Hindlimb muscle (tissue), 1 donor: ENCODE measurements at regions not wholly inside any gene's neighbourhood (a gene's known extent, or its start where the extent isn't known, plus 50 kb on each side); places are given as distances from the start of the nearest gene placed in this dataset.
A peak's percentile ranks its signal among the peaks of the same experiment; 100 is the strongest.
"Not testable (repeated sequence)": the region's sequence is repeated elsewhere in the genome, so short reads cannot be mapped to it uniquely, and the experiment has no call there.

Source experiments
- DNase-seq: peaks from one replicate; pipeline ENCODE4 v3.0.0-alpha.2; 2013

DNA sequence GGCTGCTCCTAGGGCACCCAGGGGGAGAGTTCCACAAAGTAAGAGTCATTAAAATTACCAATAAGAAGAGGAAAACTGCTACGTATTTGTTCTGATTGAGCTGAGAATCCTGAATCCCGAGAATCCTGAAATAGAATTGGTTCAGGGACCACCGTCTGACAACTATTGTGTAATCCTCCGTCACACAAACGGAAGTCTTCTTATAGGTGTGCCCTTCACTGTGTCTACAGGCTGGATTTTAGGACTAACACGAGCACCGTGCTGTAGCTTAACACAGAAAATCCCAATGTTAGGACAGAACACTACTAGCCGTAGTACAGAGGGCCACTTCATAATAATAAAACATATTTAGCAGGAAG lies 50.6 kb upstream of the RNF182 start:
- DNase-seq, result no peak

DNA sequence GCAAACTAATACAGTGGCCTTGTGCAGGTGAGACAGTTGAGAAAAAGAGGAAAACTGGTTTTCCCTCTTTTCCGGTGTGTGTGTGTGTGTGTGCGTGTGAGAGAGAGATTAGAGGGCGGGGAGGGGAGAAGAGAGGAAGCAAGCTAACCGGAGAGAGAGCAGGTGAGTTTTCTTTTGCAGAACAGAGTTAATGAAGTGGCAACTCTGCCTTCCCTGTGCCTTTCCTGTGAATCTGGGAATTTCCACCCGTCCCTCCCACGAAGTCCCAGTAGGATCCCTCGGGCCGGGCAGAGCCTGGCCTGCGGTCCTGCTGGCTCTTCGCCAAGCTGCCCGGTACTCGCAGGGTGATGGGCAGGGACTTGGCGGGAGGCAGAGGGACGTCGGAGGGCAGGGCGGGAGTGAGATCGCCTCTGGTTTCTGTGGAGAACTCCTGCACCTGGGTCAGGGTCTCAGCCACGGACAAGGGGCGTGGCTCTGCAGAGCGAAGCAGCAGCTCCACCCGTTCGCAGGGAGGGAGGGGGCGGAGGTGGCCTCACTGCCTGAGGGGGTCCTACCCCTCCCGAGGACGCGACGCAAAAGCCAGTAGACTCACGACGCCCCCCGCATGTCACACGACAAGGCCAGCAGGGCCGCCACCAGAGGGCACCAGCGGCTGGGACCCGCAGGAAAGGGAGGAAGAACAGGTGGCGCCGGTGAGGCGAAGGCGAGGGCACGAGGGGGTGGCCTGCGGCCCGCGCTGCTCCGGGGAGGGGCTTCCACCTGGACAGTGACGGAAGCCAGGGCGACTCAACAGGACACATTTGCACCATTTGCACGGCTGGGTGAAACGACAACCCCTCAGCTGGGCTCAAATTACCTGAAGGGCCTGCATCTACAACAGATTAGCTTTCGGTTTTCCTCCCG lies 51.2 kb upstream of the RNF182 start:
- DNase-seq, result peak; percentile 55

DNA sequence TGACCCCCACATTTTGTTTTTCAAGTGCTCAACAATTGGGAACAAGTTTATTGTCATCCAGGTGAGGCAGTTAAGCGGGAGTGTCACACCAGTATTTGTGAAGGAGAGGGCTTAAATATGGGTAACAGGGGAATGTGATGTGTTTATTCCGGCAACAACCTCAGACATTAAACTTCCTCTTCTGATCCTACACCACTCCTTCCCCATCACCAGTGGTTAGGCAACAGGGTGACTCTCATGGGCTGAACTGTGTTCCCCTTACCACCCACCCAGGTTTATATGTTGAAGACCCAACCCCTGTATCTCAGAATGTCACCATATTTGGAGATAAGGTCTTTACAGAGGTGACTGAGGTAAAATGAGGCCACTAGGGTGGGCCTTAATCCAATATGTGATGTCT lies 52.1 kb upstream of the RNF182 start:
- DNase-seq, result no peak

DNA sequence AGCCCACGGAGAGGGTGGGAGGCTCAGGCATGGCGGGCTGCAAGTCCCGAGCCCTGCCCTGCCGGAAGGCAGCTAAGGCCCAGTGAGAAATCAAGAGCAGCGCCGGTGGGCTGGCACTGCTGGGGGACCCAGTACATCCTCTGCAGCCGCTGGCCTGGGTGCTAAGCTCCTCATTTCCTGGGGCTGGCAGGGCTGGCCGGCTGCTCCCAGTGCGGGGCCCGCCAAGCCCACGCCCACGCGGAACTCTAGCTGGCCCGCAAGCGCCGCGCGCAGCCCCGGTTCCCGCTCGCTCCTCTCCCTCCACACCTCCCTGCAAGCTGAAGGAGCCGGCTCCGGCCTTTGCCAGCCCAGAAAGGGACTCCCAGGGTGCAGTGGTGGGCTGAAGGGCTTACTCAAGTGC lies 52.7 kb upstream of the RNF182 start:
- DNase-seq, result not testable (repeated sequence)

DNA sequence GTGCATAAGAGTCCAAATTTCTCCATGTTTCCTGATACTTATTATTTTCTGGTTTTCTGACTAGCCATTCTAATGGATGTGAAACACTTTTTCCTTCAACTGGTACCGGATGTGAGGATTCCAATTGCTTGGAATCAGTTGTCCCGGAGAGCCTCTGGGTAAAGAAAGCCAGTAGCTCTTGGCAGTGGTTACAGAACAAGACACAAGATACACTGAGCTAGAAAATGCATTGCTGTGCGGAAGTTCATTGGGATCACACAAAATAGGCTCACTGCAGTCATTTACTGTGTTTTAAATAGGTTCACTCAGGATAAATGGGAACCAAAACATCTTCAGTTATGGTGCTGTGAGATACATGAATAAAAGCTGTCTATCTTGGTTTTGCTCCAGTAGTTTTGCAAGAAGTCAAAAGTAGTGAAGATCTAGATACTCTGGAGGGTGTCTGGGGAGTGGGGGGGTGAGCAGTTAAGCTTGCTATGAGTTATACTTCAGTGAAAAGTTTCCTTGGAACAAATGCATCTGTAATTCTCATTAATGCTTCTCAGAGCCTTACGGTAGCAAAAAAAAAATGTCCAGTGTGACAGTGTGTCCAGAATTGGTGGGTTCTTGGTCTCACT lies 54.4 kb upstream of the RNF182 start:
- DNase-seq, result peak; percentile 76

DNA sequence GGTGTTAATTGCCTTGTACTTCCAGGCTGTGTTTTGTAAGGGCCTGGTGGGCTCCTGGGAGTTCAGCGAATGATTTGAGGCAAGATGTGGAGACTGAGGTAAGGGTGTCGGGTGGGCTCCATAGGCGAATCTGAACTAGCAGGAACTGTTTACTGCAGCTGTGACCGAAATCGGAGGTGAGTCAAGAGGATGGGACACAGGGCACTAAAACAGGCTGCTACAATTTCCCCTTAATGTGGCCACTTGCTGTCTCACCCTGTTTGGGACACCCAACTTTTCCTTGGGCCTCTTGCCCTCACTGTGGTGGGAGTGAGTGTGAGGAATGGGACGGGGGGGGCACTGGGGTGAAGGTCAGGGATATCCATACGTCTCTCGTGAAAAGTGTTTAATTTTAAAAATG lies 53.9 kb upstream of the MCUR1 start:
- DNase-seq, result no peak

DNA sequence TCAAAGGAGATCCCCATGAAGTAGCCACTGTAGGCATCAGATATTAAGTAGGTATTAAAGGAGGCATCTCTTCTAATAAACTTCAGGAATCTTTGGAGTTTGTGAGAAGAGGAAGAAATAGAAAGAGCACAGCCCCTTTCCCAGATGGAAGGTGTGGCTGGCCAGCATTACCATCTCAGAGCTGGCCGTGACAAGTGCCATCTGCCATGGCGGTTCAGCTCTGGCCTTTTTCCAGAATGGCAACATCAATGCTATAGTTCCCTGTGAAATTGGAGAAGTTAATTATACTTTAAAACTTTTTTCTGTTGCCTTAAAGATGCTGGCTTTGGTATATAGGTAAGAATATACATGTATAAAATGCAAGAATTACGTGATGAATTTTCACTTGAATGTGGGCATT lies 51.9 kb upstream of the MCUR1 start:
- DNase-seq, result no peak

DNA sequence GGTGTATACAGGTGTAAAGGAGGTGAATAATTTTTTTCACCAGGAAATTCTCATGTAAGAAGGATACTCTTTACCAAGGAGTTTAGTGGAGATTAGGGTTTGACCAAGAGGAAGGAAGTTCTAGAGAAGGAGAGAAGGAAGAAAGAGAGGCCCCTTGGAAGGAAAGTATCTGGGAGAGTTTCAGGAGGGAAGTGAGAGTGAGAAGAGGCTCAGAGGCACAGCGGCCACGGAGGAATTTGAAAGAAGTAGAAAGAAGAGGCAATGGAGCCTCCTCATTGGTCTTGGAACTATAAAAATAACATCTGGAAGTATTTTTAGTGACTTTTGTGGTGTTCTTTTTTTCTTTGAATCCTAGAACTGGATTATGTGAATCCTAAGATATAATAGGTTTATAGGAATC lies 50.8 kb upstream of the MCUR1 start:
- DNase-seq, result no peak

DNA sequence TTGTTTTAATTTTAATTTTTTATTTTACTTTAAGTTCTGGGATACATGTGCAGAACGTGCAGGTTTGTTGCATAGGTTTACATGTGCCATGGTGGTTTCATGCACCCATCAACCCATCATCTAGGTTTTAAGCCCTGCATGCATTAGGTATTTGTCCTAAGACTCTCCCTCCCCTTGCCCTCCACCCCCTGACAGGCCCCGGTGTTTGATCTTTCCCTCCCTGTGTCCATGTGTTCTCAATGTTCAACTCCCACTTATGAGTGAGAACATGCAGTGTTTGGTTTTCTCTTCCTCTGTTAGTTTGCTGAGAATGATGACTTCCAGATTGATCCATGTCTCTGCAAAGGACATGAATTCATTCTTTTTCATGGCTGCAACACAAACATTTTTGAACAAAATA lies 50.3 kb upstream of the MCUR1 start:
- DNase-seq, result not testable (repeated sequence)
